GM12878 (cell line): ENCODE measurements at regions not wholly inside any gene's neighbourhood (a gene's known extent, or its start where the extent isn't known, plus 50 kb on each side); places are given as distances from the start of the nearest gene placed in this dataset.

Experiments
- EP300 ChIP-seq, 2 experiments: fragments of 150-350 bp in 1 of 2; IDR thresholded peaks; 2 replicates each; pipeline ENCODE4 v1.6.1; 2011 to 2012; ENCODE audit warnings: low read depth in 2 of 2, low read length in 2 of 2, borderline replicate concordance in 1 of 2, improper control_type of control experiment in 1 of 2, inconsistent platforms in 1 of 2; ENCODE audit not compliant: control insufficient read depth in 1 of 2
- EZH2 ChIP-seq: IDR thresholded peaks from 2 replicates; pipeline ENCODE4 v1.6.1; 2012; ENCODE audit warnings: low read depth, mild to moderate bottlenecking, control low read depth, inconsistent platforms, low read length, borderline replicate concordance; ENCODE audit not compliant: control insufficient read depth
- HDAC2 ChIP-seq: fragments of 200-600 bp; sonication (generic); IDR thresholded peaks from 2 replicates; pipeline ENCODE4 v1.6.1; 2017
- MAX ChIP-seq: IDR thresholded peaks from 2 replicates; pipeline ENCODE4 v1.6.1; 2012; ENCODE audit warnings: low read depth, low read length, improper control_type of control experiment
- POLR2AphosphoS5 ChIP-seq: IDR thresholded peaks from 2 replicates; pipeline ENCODE4 v1.6.1; 2011; ENCODE audit warnings: mild to moderate bottlenecking, low read length, inconsistent platforms
- REST ChIP-seq: IDR thresholded peaks from 2 replicates; pipeline ENCODE4 v1.6.1; 2012; ENCODE audit warnings: mild to moderate bottlenecking, low read depth, low read length
- SRF ChIP-seq, 2 experiments: IDR thresholded peaks; 2 replicates each; pipeline ENCODE4 v1.6.1; 2011; ENCODE audit warnings: low read depth in 2 of 2, low read length in 2 of 2, mild to moderate bottlenecking in 1 of 2, moderate library complexity in 1 of 2
- YBX1 ChIP-seq: fragments of 450-650 bp; IDR thresholded peaks from 2 replicates; pipeline ENCODE4 v1.6.1; 2016; ENCODE audit warnings: antibody characterized with exemption
- ZNF274 ChIP-seq: IDR thresholded peaks from one replicate; pipeline ENCODE4 v1.8.0; 2011; ENCODE audit not compliant: insufficient read length, insufficient read depth
- TF ChIP-seq, protein P1 (sequence below), 3 experiments: IDR thresholded peaks in 2 of 3; conservative IDR thresholded peaks in 1 of 3; 2 replicates each; pipeline ENCODE4 v1.5.1; 2011; ENCODE audit warnings: low read depth in 3 of 3, low read length in 3 of 3, mild to moderate bottlenecking in 3 of 3, control low read depth in 2 of 3, moderate library complexity in 2 of 3, inconsistent platforms in 1 of 3, mixed read lengths in 1 of 3; ENCODE audit not compliant: control insufficient read depth in 2 of 3, insufficient read depth in 1 of 3; ENCODE audit errors: extremely low read depth in 1 of 3
- TF ChIP-seq, protein P2 (sequence below): IDR thresholded peaks from 2 replicates; pipeline ENCODE4 v1.6.1; 2011; ENCODE audit warnings: low read depth, mild to moderate bottlenecking, low read length, moderate library complexity, borderline replicate concordance; ENCODE audit errors: extremely low read depth

DNA sequence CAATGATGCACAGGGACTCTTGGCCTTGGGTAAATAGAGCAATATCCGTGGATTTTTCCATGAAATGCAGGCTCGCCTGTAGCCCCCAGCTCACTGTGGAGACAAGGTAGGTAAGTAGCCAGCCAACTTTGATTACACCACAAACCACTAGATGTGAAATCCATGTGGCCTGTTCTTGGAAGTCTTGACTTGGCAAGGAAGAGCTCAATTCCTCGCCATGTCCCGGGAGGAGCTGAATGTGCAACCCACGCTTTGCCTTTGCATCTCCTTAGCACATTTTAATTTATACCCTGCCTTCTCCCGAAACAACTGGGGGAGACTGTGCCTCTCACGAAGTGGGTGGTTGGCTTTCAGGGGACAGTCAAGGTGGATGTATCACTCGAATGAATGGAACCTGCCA lies 347.7 kb upstream of the MKI67 start:
- TF ChIP-seq MAX: no peak
- TF ChIP-seq EZH2: no peak
- no peak for TF ChIP-seq POLR2AphosphoS5
- TF ChIP-seq, protein P1, sequence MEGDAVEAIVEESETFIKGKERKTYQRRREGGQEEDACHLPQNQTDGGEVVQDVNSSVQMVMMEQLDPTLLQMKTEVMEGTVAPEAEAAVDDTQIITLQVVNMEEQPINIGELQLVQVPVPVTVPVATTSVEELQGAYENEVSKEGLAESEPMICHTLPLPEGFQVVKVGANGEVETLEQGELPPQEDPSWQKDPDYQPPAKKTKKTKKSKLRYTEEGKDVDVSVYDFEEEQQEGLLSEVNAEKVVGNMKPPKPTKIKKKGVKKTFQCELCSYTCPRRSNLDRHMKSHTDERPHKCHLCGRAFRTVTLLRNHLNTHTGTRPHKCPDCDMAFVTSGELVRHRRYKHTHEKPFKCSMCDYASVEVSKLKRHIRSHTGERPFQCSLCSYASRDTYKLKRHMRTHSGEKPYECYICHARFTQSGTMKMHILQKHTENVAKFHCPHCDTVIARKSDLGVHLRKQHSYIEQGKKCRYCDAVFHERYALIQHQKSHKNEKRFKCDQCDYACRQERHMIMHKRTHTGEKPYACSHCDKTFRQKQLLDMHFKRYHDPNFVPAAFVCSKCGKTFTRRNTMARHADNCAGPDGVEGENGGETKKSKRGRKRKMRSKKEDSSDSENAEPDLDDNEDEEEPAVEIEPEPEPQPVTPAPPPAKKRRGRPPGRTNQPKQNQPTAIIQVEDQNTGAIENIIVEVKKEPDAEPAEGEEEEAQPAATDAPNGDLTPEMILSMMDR (IDR thresholded peaks at IDR 0.05 in 2 of 3, conservative IDR thresholded peaks at IDR 0.05 in 1 of 3; ENCODE audit: control insufficient read depth in 2 of 3, extremely low read depth in 1 of 3, insufficient read depth in 1 of 3, low read depth in 3 of 3, low read length in 3 of 3): no peak
- TF ChIP-seq, protein P2, sequence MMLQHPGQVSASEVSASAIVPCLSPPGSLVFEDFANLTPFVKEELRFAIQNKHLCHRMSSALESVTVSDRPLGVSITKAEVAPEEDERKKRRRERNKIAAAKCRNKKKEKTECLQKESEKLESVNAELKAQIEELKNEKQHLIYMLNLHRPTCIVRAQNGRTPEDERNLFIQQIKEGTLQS: no peak
- no peak for TF ChIP-seq HDAC2
- TF ChIP-seq EP300 (IDR thresholded peaks at IDR 0.05; ENCODE audit: borderline replicate concordance in 1 of 2, control insufficient read depth in 1 of 2, low read depth in 2 of 2, low read length in 2 of 2): no peak
- TF ChIP-seq YBX1: no peak
- TF ChIP-seq ZNF274: no peak
- no peak for TF ChIP-seq SRF (IDR thresholded peaks at IDR 0.05; ENCODE audit: low read depth in 2 of 2, low read length in 2 of 2)
- no peak for TF ChIP-seq REST
